Upper lobe of left lung (tissue), 4 donors: ENCODE measurements at regions not wholly inside any gene's neighbourhood (a gene's known extent, or its start where the extent isn't known, plus 50 kb on each side); places are given as distances from the start of the nearest gene placed in this dataset.

Experiments used
- CTCF ChIP-seq, 6 experiments: fragments of 450-650 bp in 4 of 6; fragments of 200-600 bp in 2 of 6; sonication (generic) in 2 of 6; IDR thresholded peaks; one replicate each; pipeline ENCODE4 v1.5.1; 2016 to 2019; ENCODE audit warnings: antibody characterized with exemption in 6 of 6
- EP300 ChIP-seq, 4 donors: sonication (generic); formaldehyde crosslinking; IDR thresholded peaks; one replicate each; pipeline ENCODE4 v1.5.1; 2017; ENCODE audit warnings: antibody characterized with exemption in 4 of 4, control low read depth in 2 of 4
- POLR2A ChIP-seq, 4 donors: fragments of 450-650 bp; IDR thresholded peaks; one replicate each; pipeline ENCODE4 v1.5.1; 2016 to 2017; ENCODE audit warnings: antibody characterized with exemption in 4 of 4, mild to moderate bottlenecking in 2 of 4
- POLR2AphosphoS5 ChIP-seq, 2 donors: sonication (generic); formaldehyde crosslinking; IDR thresholded peaks; one replicate each; pipeline ENCODE4 v1.5.1; 2017; ENCODE audit warnings: antibody characterized with exemption in 2 of 2

GRCh38 chr5:125526966-125527365 is 780.5 kb upstream of the ZNF608 start:
- no peak for TF ChIP-seq CTCF (IDR thresholded peaks at IDR 0.05)
- no peak for TF ChIP-seq POLR2AphosphoS5 (IDR thresholded peaks at IDR 0.05)
- TF ChIP-seq POLR2A (IDR thresholded peaks at IDR 0.05), result no peak
- no peak for TF ChIP-seq EP300 (IDR thresholded peaks at IDR 0.05)
